Naive thymus-derived CD4-positive, alpha-beta T cell (primary cell): ENCODE measurements at regions not wholly inside any gene's neighbourhood (a gene's known extent, or its start where the extent isn't known, plus 50 kb on each side); places are given as distances from the start of the nearest gene placed in this dataset.

Source experiments
- ATAC-seq: fragments of 150-1000 bp; cut with Tn5 transposase; 2 replicates; pipeline ENCODE4 v1.10.0; 2021; ENCODE audit warnings: mild to moderate bottlenecking, moderate library complexity
- CTCF ChIA-PET: fragments of 350-600 bp; sonication (Branson Sonifier 250); formaldehyde crosslinking; loops from one replicate; lab custom pipeline; 2021; ENCODE audit warnings: antibody characterized with exemption; lab: Charles Lee
- POLR2A ChIA-PET: fragments of 350-600 bp; sonication (Branson Sonifier 250); formaldehyde crosslinking; loops from one replicate; lab custom pipeline; 2021; ENCODE audit warnings: antibody characterized with exemption, inconsistent platforms; lab: Charles Lee
- DNase-seq, 9 donors: peaks; one replicate each; pipeline versions ENCODE4 v3.0.0 to v3.0.0-alpha.2; 2020 to 2022; ENCODE audit warnings: mixed read lengths in 1 of 9
- H3K27ac ChIP-seq: one replicate; pipeline ENCODE4 v1.7.0; 2013; ENCODE audit warnings: mild to moderate bottlenecking, low read depth, low read length, moderate library complexity
- H3K27me3 ChIP-seq, 2 donors: one replicate each; pipeline ENCODE4 v1.7.0; 2013; ENCODE audit warnings: low read length in 2 of 2, mild to moderate bottlenecking in 2 of 2, moderate library complexity in 2 of 2; ENCODE audit not compliant: control insufficient read depth in 2 of 2, insufficient read depth in 2 of 2
- H3K36me3 ChIP-seq, 3 experiments: 1 replicate in 2 of 3; 2 replicates in 1 of 3; pipeline ENCODE4 v1.7.0; 2013; ENCODE audit warnings: low read length in 3 of 3, mild to moderate bottlenecking in 3 of 3, moderate library complexity in 1 of 3; ENCODE audit not compliant: insufficient read depth in 3 of 3, control insufficient read depth in 2 of 3
- H3K4me1 ChIP-seq, 2 donors: one replicate each; pipeline ENCODE4 v1.7.0; 2013; ENCODE audit warnings: low read length in 2 of 2, mild to moderate bottlenecking in 2 of 2, moderate library complexity in 1 of 2; ENCODE audit not compliant: control insufficient read depth in 2 of 2, insufficient read depth in 2 of 2
- H3K4me3 ChIP-seq: 2 replicates; pipeline ENCODE4 v1.7.0; 2013; ENCODE audit warnings: mild to moderate bottlenecking, low read length
- H3K9me3 ChIP-seq, 3 experiments: 1 replicate in 2 of 3; 2 replicates in 1 of 3; pipeline ENCODE4 v1.7.0; 2013; ENCODE audit warnings: low read length in 3 of 3; ENCODE audit not compliant: control insufficient read depth in 2 of 3
- H3K27ac Mint-ChIP-seq, 9 donors: one replicate each; pipeline ENCODE4 v1.8.0; 2020 to 2022; ENCODE audit warnings: mixed read lengths in 9 of 9, mild to moderate bottlenecking in 8 of 9, moderate library complexity in 5 of 9, inconsistent platforms in 2 of 9
- H3K27me3 Mint-ChIP-seq, 5 donors: one replicate each; pipeline ENCODE4 v1.8.0; 2021 to 2022; ENCODE audit warnings: mixed read lengths in 5 of 5, mild to moderate bottlenecking in 1 of 5
- H3K36me3 Mint-ChIP-seq, 5 donors: one replicate each; pipeline ENCODE4 v1.8.0; 2020 to 2022; ENCODE audit warnings: mixed read lengths in 5 of 5, mild to moderate bottlenecking in 3 of 5, inconsistent platforms in 1 of 5
- H3K4me1 Mint-ChIP-seq, 7 donors: one replicate each; pipeline ENCODE4 v1.8.0; 2020 to 2022; ENCODE audit warnings: mixed read lengths in 7 of 7, mild to moderate bottlenecking in 3 of 7, inconsistent platforms in 1 of 7
- H3K4me3 Mint-ChIP-seq, 10 donors: one replicate each; pipeline ENCODE4 v1.8.0; 2020 to 2022; ENCODE audit warnings: mild to moderate bottlenecking in 10 of 10, mixed read lengths in 10 of 10, moderate library complexity in 6 of 10, inconsistent platforms in 2 of 10
- H3K9me3 Mint-ChIP-seq, 11 donors: one replicate each; pipeline ENCODE4 v1.8.0; 2020 to 2022; ENCODE audit warnings: mixed read lengths in 11 of 11, mild to moderate bottlenecking in 4 of 11, inconsistent platforms in 1 of 11, moderate library complexity in 1 of 11
- intact Hi-C, 2 donors: fragments of 100-400 bp; cut with micrococcal nuclease; formaldehyde crosslinking; loops; one replicate each; pipeline ENCODE4 v1.15.1; 2023

GRCh38 chr5:3202570-3202969 lies 393.1 kb upstream of the IRX1 start:
- H3K27me3 Mint-ChIP-seq, result peaks cover 9 to 40% (median 32%) of the 10 kb centered on the region in 5 donors
- ChIA-PET POLR2A (no interaction called here), CTCF (no interaction called here)
- no peak overlapping the region for H3K27ac Mint-ChIP-seq
- intact Hi-C loops, result no loop called here
- no peak overlapping the region for H3K4me3 ChIP-seq
- H3K9me3 ChIP-seq, result no peaks in the 10 kb centered on the region
- no peaks in the 10 kb centered on the region for H3K27me3 ChIP-seq
- no peaks in the 10 kb centered on the region for H3K4me1 ChIP-seq
- H3K4me3 Mint-ChIP-seq, result no peak overlapping the region
- DNase-seq, result no peak
- ATAC-seq, result no peak
- H3K36me3 Mint-ChIP-seq, result peaks cover 0 to 3% (median 0%) of the 10 kb centered on the region in 5 donors
- H3K9me3 Mint-ChIP-seq, result peaks cover 0 to 15% (median 4%) of the 10 kb centered on the region in 11 donors
- no peaks in the 10 kb centered on the region for H3K36me3 ChIP-seq
- H3K4me1 Mint-ChIP-seq, result peaks cover 0 to 9% (median 0%) of the 10 kb centered on the region in 7 donors
- H3K27ac ChIP-seq, result no peak overlapping the region

GRCh38 chr5:3201941-3202340 lies 393.7 kb upstream of the IRX1 start:
- intact Hi-C loops, result no loop called here
- peaks cover 14 to 45% (median 32%) of the 10 kb centered on the region in 5 donors for H3K27me3 Mint-ChIP-seq
- H3K4me1 Mint-ChIP-seq, result peaks cover 0 to 9% (median 0%) of the 10 kb centered on the region in 7 donors

GRCh38 chr5:3201121-3201520 lies 394.5 kb upstream of the IRX1 start:
- ATAC-seq (no peak), DNase-seq (no peak)
- Histone ChIP-seq H3K9me3 (no peaks in the 10 kb centered on the region), H3K4me1 (no peaks in the 10 kb centered on the region), H3K27me3 (no peaks in the 10 kb centered on the region), H3K4me3 (no peak overlapping the region), H3K27ac (no peak overlapping the region), H3K36me3 (no peaks in the 10 kb centered on the region)
- intact Hi-C loops, result no loop called here
- ChIA-PET POLR2A (no interaction called here), CTCF (no interaction called here)
- H3K9me3 Mint-ChIP-seq, result peaks cover 0 to 12% (median 2%) of the 10 kb centered on the region in 11 donors
- H3K4me3 Mint-ChIP-seq, result no peak overlapping the region
- no peak overlapping the region for H3K27ac Mint-ChIP-seq
- peaks cover 0 to 3% (median 0%) of the 10 kb centered on the region in 5 donors for H3K36me3 Mint-ChIP-seq
- peaks cover 0 to 9% (median 0%) of the 10 kb centered on the region in 7 donors for H3K4me1 Mint-ChIP-seq
- peaks cover 14 to 45% (median 33%) of the 10 kb centered on the region in 5 donors for H3K27me3 Mint-ChIP-seq

More at GRCh38 chr5:3201941-3202340, 393.7 kb upstream of the IRX1 start:
- H3K4me1 ChIP-seq, result no peaks in the 10 kb centered on the region
- no peak for ATAC-seq
- no peaks in the 10 kb centered on the region for H3K9me3 ChIP-seq
- Mint-ChIP-seq H3K9me3 (peaks cover 0 to 15% (median 4%) of the 10 kb centered on the region in 11 donors), H3K4me3 (no peak overlapping the region), H3K36me3 (peaks cover 0 to 3% (median 0%) of the 10 kb centered on the region in 5 donors), H3K27ac (no peak overlapping the region)
- CTCF ChIA-PET, result no interaction called here
- no peaks in the 10 kb centered on the region for H3K27me3 ChIP-seq
- H3K36me3 ChIP-seq, result no peaks in the 10 kb centered on the region
- no peak overlapping the region for H3K4me3 ChIP-seq
- no peak for DNase-seq
- POLR2A ChIA-PET, result no interaction called here
- no peak overlapping the region for H3K27ac ChIP-seq

- Mint-ChIP-seq H3K27me3 (peaks cover 14 to 45% (median 36%) of the 10 kb centered on the region in 5 donors), H3K27ac (no peak overlapping the region), H3K9me3 (peaks cover 0 to 8% (median 0%) of the 10 kb centered on the region in 11 donors), H3K4me1 (peaks cover 0 to 9% (median 0%) of the 10 kb centered on the region in 7 donors), H3K36me3 (no peaks in the 10 kb centered on the region), H3K4me3 (no peak overlapping the region)
- no peak overlapping the region for H3K4me3 ChIP-seq
- DNase-seq (no peak), ATAC-seq (no peak)
- no peaks in the 10 kb centered on the region for H3K36me3 ChIP-seq
- intact Hi-C loops, result no loop called here
- H3K27me3 ChIP-seq, result no peaks in the 10 kb centered on the region
- H3K4me1 ChIP-seq, result no peaks in the 10 kb centered on the region
- CTCF ChIA-PET, result no interaction called here
- POLR2A ChIA-PET, result no interaction called here
- no peak overlapping the region for H3K27ac ChIP-seq
- no peaks in the 10 kb centered on the region for H3K9me3 ChIP-seq
These were observed 395.5 kb upstream of the IRX1 start for GRCh38 chr5:3199962-3200755.

GRCh38 chr5:3198074-3198449 lies 397.6 kb upstream of the IRX1 start:
- H3K27me3 ChIP-seq, result no peaks in the 10 kb centered on the region
- ChIA-PET POLR2A (no interaction called here), CTCF (no interaction called here)
- no peak for ATAC-seq
- intact Hi-C loops, result no loop called here
- Mint-ChIP-seq H3K36me3 (no peaks in the 10 kb centered on the region), H3K9me3 (peaks cover 0 to 8% (median 0%) of the 10 kb centered on the region in 11 donors), H3K4me3 (no peak overlapping the region), H3K27ac (no peak overlapping the region), H3K4me1 (peaks cover 0 to 9% (median 0%) of the 10 kb centered on the region in 7 donors), H3K27me3 (peaks cover 14 to 49% (median 37%) of the 10 kb centered on the region in 5 donors)
- no peak overlapping the region for H3K27ac ChIP-seq
- H3K4me1 ChIP-seq, result no peaks in the 10 kb centered on the region
- H3K9me3 ChIP-seq, result no peaks in the 10 kb centered on the region
- H3K4me3 ChIP-seq, result no peak overlapping the region
- no peaks in the 10 kb centered on the region for H3K36me3 ChIP-seq
- DNase-seq, result no peak

GRCh38 chr5:3197304-3198073 lies 398.1 kb upstream of the IRX1 start:
- CTCF ChIA-PET, result no interaction called here
- POLR2A ChIA-PET, result no interaction called here

More at GRCh38 chr5:3197304-3198073, 398.1 kb upstream of the IRX1 start:
- H3K36me3 Mint-ChIP-seq, result no peaks in the 10 kb centered on the region
- ATAC-seq (no peak), DNase-seq (no peak)
- H3K27me3 Mint-ChIP-seq, result peaks cover 14 to 44% (median 37%) of the 10 kb centered on the region in 5 donors
- no peak overlapping the region for H3K27ac Mint-ChIP-seq
- peaks cover 0 to 9% (median 0%) of the 10 kb centered on the region in 7 donors for H3K4me1 Mint-ChIP-seq
- Histone ChIP-seq H3K4me1 (no peaks in the 10 kb centered on the region), H3K4me3 (no peak overlapping the region), H3K36me3 (no peaks in the 10 kb centered on the region), H3K27ac (no peak overlapping the region), H3K27me3 (no peaks in the 10 kb centered on the region), H3K9me3 (no peaks in the 10 kb centered on the region)
- intact Hi-C loops, result no loop called here
- peaks cover 0 to 6% (median 0%) of the 10 kb centered on the region in 11 donors for H3K9me3 Mint-ChIP-seq
- no peak overlapping the region for H3K4me3 Mint-ChIP-seq
